HG03280 (cell line): ENCODE measurements at regions not wholly inside any gene's neighbourhood (a gene's known extent, or its start where the extent isn't known, plus 50 kb on each side); places are given as distances from the start of the nearest gene placed in this dataset.

Experiments
- ATAC-seq: cut with Tn5 transposase; IDR thresholded peaks from one replicate; pipeline ENCODE4 v1.9.1; 2021; ENCODE audit warnings: mild to moderate bottlenecking, moderate library complexity; ENCODE audit not compliant: unreplicated experiment

- ATAC-seq, result no peak
Observed at GRCh38 chr2:14540015-14540414, 92.5 kb upstream of the LRATD1 start.

GRCh38 chr2:14543284-14543683 lies 89.2 kb upstream of the LRATD1 start:
- ATAC-seq, result no peak

- no peak for ATAC-seq
Observed at GRCh38 chr2:14544247-14544646, 88.3 kb upstream of the LRATD1 start.

GRCh38 chr2:14547830-14548229 lies 84.7 kb upstream of the LRATD1 start:
- ATAC-seq, result no peak

GRCh38 chr2:14550658-14551057 lies 81.9 kb upstream of the LRATD1 start:
- ATAC-seq, result no peak

GRCh38 chr2:14551069-14551468 lies 81.4 kb upstream of the LRATD1 start:
- ATAC-seq, result no peak

GRCh38 chr2:14552286-14552685 lies 80.2 kb upstream of the LRATD1 start:
- ATAC-seq, result no peak

- ATAC-seq, result no peak
Observed at GRCh38 chr2:14552818-14553217, 79.7 kb upstream of the LRATD1 start.

- ATAC-seq, result no peak
Observed at GRCh38 chr2:14554849-14555545, 77.5 kb upstream of the LRATD1 start.

GRCh38 chr2:14557111-14557510 lies 75.4 kb upstream of the LRATD1 start:
- ATAC-seq, result no peak

GRCh38 chr2:14557916-14558315 lies 74.6 kb upstream of the LRATD1 start:
- ATAC-seq, result no peak

GRCh38 chr2:14558335-14558919 lies 74.1 kb upstream of the LRATD1 start:
- no peak for ATAC-seq

GRCh38 chr2:14560716-14561115 lies 71.8 kb upstream of the LRATD1 start:
- ATAC-seq, result no peak

- no peak for ATAC-seq
Observed at GRCh38 chr2:14563324-14563723, 69.2 kb upstream of the LRATD1 start.

GRCh38 chr2:14565666-14566065 lies 66.9 kb upstream of the LRATD1 start:
- no peak for ATAC-seq

- ATAC-seq, result no peak
Observed at GRCh38 chr2:14567561-14567960, 65.0 kb upstream of the LRATD1 start.

GRCh38 chr2:14569294-14569693 lies 63.2 kb upstream of the LRATD1 start:
- no peak for ATAC-seq

GRCh38 chr2:14572633-14573032 lies 59.9 kb upstream of the LRATD1 start:
- no peak for ATAC-seq

- no peak for ATAC-seq
Observed at GRCh38 chr2:14577843-14578242, 54.7 kb upstream of the LRATD1 start.
